ENCODE measurements at regions not wholly inside any gene's neighbourhood (a gene's known extent, or its start where the extent isn't known, plus 50 kb on each side); places are given as distances from the start of the nearest gene placed in this dataset.

- no peak for TF ChIP-seq EZH2 (IDR thresholded peaks at IDR 0.05; ENCODE audit: borderline replicate concordance, insufficient read depth, low read depth, low read length, poor library complexity, severe bottlenecking)
- TF ChIP-seq CTCF (IDR thresholded peaks at IDR 0.05), result no peak
These were observed 1046.9 kb downstream of the AACS start for GRCh38 chr12:126112141-126112540.

Measured in B cell (primary cell).